ENCODE measurements at regions not wholly inside any gene's neighbourhood (a gene's known extent, or its start where the extent isn't known, plus 50 kb on each side); places are given as distances from the start of the nearest gene placed in this dataset.
A peak's percentile ranks its signal among the peaks of the same experiment; 100 is the strongest.
"Not testable (repeated sequence)": the region's sequence is repeated elsewhere in the genome, so short reads cannot be mapped to it uniquely, and the experiment has no call there.

DNA sequence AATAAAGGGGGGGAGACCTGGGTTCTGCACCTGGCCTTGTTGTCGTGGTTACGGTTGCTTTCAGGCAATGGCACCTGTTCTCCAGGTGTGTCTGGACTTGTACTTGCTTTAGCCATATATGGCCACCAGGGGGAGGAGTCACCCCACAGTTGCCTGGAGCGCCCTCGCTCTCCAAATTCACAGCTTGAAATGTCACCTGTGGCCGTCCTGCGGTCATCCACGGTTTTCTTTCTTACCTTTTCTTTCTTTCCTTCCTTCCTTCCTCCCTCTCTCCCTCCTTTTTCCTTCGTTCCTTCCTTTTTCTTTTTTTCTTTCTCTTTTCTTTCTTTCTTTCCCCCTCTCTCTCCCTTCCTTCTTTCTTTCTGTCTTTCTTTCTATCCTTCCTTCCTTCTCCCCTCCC lies 157.2 kb upstream of the ZNF92 start:
- H3K36me3 Mint-ChIP-seq (ENCODE audit: low read depth), result no peaks in the 10 kb centered on the region
- H3K27ac Mint-ChIP-seq, result no peak overlapping the region
- no peaks in the 10 kb centered on the region for H3K9me3 Mint-ChIP-seq
- peak; percentile 77 for TF ChIP-seq CTCF (IDR thresholded peaks at IDR 0.05)
- DNase-seq, result peak; percentile 62
- H3K4me3 Mint-ChIP-seq, result no peak overlapping the region
- H3K27me3 Mint-ChIP-seq (ENCODE audit: low read depth, poor library complexity), result no peaks in the 10 kb centered on the region
- H3K4me1 Mint-ChIP-seq, result no peaks in the 10 kb centered on the region

- not testable (repeated sequence) for H3K27ac Mint-ChIP-seq; H3K27me3 Mint-ChIP-seq (ENCODE audit: low read depth, poor library complexity); DNase-seq; H3K36me3 Mint-ChIP-seq (ENCODE audit: low read depth); H3K4me1 Mint-ChIP-seq; H3K4me3 Mint-ChIP-seq; H3K9me3 Mint-ChIP-seq
These were observed 160.4 kb upstream of the ZNF92 start for GRCh38 chr7:65213260-65213659.

DNA sequence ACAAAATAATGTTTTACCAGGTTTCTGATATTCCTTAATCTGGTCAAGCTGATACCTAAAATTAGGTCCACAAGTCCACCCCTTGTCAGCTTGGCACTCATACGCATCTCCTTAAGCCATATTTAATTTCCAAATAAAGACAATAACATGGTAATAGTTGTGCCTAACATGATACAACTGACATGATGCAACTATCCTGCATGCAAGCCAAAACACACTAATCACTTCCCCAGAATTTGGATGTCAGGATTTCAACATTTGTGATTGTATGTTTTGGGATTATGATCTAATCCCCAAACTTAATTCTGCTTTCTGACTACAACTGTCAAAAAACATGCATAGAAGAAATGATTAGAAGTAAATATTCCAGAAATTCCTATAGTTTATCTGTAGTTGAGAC lies 174.4 kb upstream of the ZNF92 start:
- H3K4me3 Mint-ChIP-seq; DNase-seq; H3K4me1 Mint-ChIP-seq; H3K27me3 Mint-ChIP-seq (ENCODE audit: low read depth, poor library complexity); H3K9me3 Mint-ChIP-seq; H3K27ac Mint-ChIP-seq; H3K36me3 Mint-ChIP-seq (ENCODE audit: low read depth): not testable (repeated sequence)

- H3K4me1 Mint-ChIP-seq; H3K4me3 Mint-ChIP-seq; H3K9me3 Mint-ChIP-seq; H3K27me3 Mint-ChIP-seq (ENCODE audit: low read depth, poor library complexity); DNase-seq; H3K36me3 Mint-ChIP-seq (ENCODE audit: low read depth): not testable (repeated sequence)
- peak overlapping the region; percentile 48 for H3K27ac Mint-ChIP-seq
These were observed 180.2 kb upstream of the ZNF92 start for GRCh38 chr7:65193334-65194058.

DNA sequence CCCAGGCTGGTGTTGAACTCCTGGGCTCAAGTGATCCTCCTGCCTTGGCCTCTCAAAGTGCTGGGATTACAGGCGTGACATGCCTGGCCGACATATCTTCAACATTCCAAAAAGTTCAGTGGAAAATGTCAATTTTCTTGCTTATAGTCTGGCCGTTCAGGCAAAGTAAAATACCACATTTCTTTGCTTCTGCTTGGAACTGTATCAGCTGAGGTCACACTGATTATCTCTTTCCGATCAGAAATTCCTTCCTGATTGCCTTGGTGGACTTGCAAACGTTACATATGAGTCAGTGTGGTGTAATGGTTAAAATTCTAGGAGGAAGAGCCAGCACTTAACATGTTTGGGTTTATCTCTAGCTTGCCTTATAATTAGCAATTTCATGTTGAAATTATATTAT lies 170.6 kb upstream of the ERV3-1 start:
- H3K27ac Mint-ChIP-seq; H3K27me3 Mint-ChIP-seq (ENCODE audit: low read depth, poor library complexity); DNase-seq; H3K36me3 Mint-ChIP-seq (ENCODE audit: low read depth); H3K9me3 Mint-ChIP-seq; H3K4me1 Mint-ChIP-seq; H3K4me3 Mint-ChIP-seq: not testable (repeated sequence)

GRCh38 chr7:65150105-65150504 lies 143.6 kb upstream of the ERV3-1 start:
- H3K4me3 Mint-ChIP-seq; H3K27me3 Mint-ChIP-seq (ENCODE audit: low read depth, poor library complexity); H3K27ac Mint-ChIP-seq; H3K36me3 Mint-ChIP-seq (ENCODE audit: low read depth); H3K9me3 Mint-ChIP-seq; H3K4me1 Mint-ChIP-seq; DNase-seq: not testable (repeated sequence)

GRCh38 chr7:65146118-65146914 lies 139.8 kb upstream of the ERV3-1 start:
- H3K4me1 Mint-ChIP-seq, DNase-seq, H3K27ac Mint-ChIP-seq: not testable (repeated sequence)

DNA sequence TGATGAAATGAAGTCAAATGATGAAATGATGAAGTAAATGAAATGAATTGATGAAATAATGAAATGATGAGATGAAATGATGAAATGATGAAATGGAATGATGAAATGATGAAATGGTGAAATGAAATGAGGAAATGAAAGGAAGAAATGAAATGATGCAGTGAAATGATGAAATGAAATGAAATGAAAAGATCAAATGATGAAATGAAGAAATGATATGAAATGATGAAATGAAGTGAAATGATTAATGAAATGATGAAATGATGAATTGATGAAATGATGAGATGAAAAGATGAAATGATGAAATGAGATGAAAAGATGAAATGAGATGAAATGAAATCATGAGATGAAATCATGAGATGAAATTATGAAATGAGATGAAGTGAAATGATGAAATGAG lies 139.2 kb upstream of the ERV3-1 start:
- H3K4me1 Mint-ChIP-seq; H3K36me3 Mint-ChIP-seq (ENCODE audit: low read depth); H3K4me3 Mint-ChIP-seq; H3K27me3 Mint-ChIP-seq (ENCODE audit: low read depth, poor library complexity); DNase-seq; H3K9me3 Mint-ChIP-seq; H3K27ac Mint-ChIP-seq: not testable (repeated sequence)

More at GRCh38 chr7:65146118-65146914, 139.8 kb upstream of the ERV3-1 start:
- H3K27me3 Mint-ChIP-seq (ENCODE audit: low read depth, poor library complexity); H3K36me3 Mint-ChIP-seq (ENCODE audit: low read depth); H3K9me3 Mint-ChIP-seq; H3K4me3 Mint-ChIP-seq: not testable (repeated sequence)

GRCh38 chr7:65145008-65145407 lies 138.5 kb upstream of the ERV3-1 start:
- not testable (repeated sequence) for DNase-seq; H3K27me3 Mint-ChIP-seq (ENCODE audit: low read depth, poor library complexity); H3K36me3 Mint-ChIP-seq (ENCODE audit: low read depth); H3K9me3 Mint-ChIP-seq; H3K4me3 Mint-ChIP-seq; H3K4me1 Mint-ChIP-seq; H3K27ac Mint-ChIP-seq

DNA sequence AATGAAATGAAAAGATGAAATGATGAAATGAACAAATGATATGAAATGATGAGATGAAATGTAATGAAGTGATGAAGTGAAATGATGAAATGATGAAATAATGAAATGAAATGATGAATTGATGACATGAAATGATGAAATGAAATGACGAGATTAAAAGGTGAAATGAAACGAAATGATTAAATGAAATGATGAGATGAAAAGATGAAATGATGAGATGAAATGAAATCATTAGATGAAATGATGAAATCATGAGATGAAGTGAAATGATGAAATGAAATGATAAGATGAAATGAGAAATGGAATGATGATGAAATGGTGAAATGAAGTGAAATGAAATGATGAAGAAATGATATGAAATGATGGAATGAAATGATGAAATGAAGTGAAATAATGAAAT lies 138.1 kb upstream of the ERV3-1 start:
- not testable (repeated sequence) for H3K27me3 Mint-ChIP-seq (ENCODE audit: low read depth, poor library complexity); H3K4me1 Mint-ChIP-seq; DNase-seq

DNA sequence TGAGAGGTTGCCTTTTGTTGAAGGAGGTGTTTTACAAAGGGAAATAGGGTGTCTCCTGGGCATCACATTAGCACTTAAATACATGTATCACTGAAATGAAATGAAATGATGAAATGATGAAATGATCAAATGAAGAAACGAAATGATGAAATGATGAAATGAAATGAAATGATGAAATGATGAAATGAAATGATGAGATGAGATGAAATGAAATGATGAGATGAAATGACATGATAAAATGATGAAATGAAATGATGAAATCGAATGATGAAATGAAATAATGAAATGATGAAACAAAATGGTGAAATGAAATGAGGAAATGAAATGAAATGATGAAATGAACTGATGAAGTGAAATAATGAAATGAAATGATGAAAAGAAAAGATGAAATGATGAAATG lies 137.6 kb upstream of the ERV3-1 start:
- not testable (repeated sequence) for H3K4me1 Mint-ChIP-seq; DNase-seq; H3K9me3 Mint-ChIP-seq; H3K27me3 Mint-ChIP-seq (ENCODE audit: low read depth, poor library complexity); H3K27ac Mint-ChIP-seq; H3K4me3 Mint-ChIP-seq; H3K36me3 Mint-ChIP-seq (ENCODE audit: low read depth)

More for the DNA sequence above, 138.1 kb upstream of the ERV3-1 start:
- not testable (repeated sequence) for H3K36me3 Mint-ChIP-seq (ENCODE audit: low read depth); H3K9me3 Mint-ChIP-seq; H3K27ac Mint-ChIP-seq; H3K4me3 Mint-ChIP-seq

GRCh38 chr7:65141894-65142293 lies 135.4 kb upstream of the ERV3-1 start:
- H3K4me1 Mint-ChIP-seq; H3K36me3 Mint-ChIP-seq (ENCODE audit: low read depth); DNase-seq; H3K4me3 Mint-ChIP-seq; H3K9me3 Mint-ChIP-seq; H3K27me3 Mint-ChIP-seq (ENCODE audit: low read depth, poor library complexity); H3K27ac Mint-ChIP-seq: not testable (repeated sequence)

DNA sequence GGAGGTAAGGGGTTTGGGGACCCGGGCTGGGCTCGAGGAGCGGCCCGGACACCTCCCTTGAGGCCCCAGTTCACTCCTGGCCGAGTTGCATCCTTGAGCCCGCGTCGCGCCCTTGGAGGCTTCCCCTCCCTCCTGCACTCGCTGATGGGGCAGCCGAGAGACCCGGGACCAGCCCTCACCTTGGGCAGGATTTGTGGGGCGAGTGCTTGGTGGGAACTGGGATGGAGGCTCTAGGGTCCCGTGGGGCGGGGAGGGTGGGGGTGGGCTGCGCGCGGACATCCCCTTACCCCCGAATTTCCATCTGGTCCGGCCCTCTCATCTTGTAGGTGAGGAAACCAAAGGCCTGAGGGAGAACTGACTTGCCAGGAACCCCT lies 134.9 kb upstream of the ERV3-1 start:
- not testable (repeated sequence) for DNase-seq; H3K27me3 Mint-ChIP-seq (ENCODE audit: low read depth, poor library complexity); H3K36me3 Mint-ChIP-seq (ENCODE audit: low read depth); H3K4me3 Mint-ChIP-seq; H3K9me3 Mint-ChIP-seq; H3K27ac Mint-ChIP-seq; H3K4me1 Mint-ChIP-seq

All from nephron progenitor cell (in vitro differentiated cells).